Colonic mucosa (tissue), 4 donors: ENCODE measurements at regions not wholly inside any gene's neighbourhood (a gene's known extent, or its start where the extent isn't known, plus 50 kb on each side); places are given as distances from the start of the nearest gene placed in this dataset.
"Not testable (repeated sequence)": the region's sequence is repeated elsewhere in the genome, so short reads cannot be mapped to it uniquely, and the experiment has no call there.

ENCODE experiments used
- DNase-seq: peaks from one replicate; pipeline ENCODE4 v3.0.0-alpha.2; 2020
- H3K27ac ChIP-seq: fragments of 200-600 bp; one replicate; pipeline ENCODE4 v1.8.0; 2021
- H3K27me3 ChIP-seq: fragments of 200-600 bp; one replicate; pipeline ENCODE4 v1.8.0; 2021
- H3K36me3 ChIP-seq: fragments of 200-600 bp; one replicate; pipeline ENCODE4 v1.8.0; 2021
- H3K4me1 ChIP-seq: fragments of 200-600 bp; one replicate; pipeline ENCODE4 v1.8.0; 2021; ENCODE audit warnings: mild to moderate bottlenecking
- H3K4me3 ChIP-seq: fragments of 200-600 bp; one replicate; pipeline ENCODE4 v1.8.0; 2021
- H3K9ac ChIP-seq, 2 donors: one replicate each; pipeline ENCODE4 v1.7.0; 2013; ENCODE audit warnings: control low read depth in 2 of 2, low read depth in 2 of 2, low read length in 2 of 2
- H3K9me3 ChIP-seq: fragments of 200-600 bp; one replicate; pipeline ENCODE4 v1.8.0; 2021
- intact Hi-C: fragments of 100-400 bp; cut with DNase I; formaldehyde crosslinking; loops from one replicate; pipeline ENCODE4 v1.14.1; 2022
- TF ChIP-seq, protein P1 (sequence below): fragments of 200-600 bp; IDR thresholded peaks from one replicate; pipeline ENCODE4 v1.8.0; 2022; ENCODE audit warnings: antibody characterized with exemption, mild to moderate bottlenecking
- donor health status: healthy.
- donor health status: DM: no; HTN: no; CAD: no.
- donor health status: DM: no; HTN: no; CAD: no.

DNA sequence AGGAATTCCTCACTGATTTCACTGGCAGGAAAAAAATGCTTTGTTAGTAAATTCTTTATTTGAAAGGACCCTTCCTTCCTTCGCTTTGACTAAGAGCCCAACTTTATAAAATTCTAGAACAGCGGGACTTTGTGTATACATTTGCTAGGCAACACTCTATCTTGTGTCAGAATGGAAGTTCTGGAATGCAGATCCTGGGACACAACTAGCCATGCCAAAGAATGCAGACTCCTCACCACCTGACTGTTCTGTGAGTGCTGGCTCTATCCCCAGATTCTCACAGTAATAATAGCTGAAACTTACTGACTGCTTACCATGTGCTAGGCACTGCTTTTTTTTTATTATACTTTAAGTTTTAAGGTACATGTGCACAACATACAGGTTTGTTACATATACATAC lies 73.3 kb upstream of the ZDHHC15 start:
- TF ChIP-seq, protein P1, sequence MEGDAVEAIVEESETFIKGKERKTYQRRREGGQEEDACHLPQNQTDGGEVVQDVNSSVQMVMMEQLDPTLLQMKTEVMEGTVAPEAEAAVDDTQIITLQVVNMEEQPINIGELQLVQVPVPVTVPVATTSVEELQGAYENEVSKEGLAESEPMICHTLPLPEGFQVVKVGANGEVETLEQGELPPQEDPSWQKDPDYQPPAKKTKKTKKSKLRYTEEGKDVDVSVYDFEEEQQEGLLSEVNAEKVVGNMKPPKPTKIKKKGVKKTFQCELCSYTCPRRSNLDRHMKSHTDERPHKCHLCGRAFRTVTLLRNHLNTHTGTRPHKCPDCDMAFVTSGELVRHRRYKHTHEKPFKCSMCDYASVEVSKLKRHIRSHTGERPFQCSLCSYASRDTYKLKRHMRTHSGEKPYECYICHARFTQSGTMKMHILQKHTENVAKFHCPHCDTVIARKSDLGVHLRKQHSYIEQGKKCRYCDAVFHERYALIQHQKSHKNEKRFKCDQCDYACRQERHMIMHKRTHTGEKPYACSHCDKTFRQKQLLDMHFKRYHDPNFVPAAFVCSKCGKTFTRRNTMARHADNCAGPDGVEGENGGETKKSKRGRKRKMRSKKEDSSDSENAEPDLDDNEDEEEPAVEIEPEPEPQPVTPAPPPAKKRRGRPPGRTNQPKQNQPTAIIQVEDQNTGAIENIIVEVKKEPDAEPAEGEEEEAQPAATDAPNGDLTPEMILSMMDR, result no peak
- intact Hi-C loops, result no loop called here
- Histone ChIP-seq H3K4me3 (no peak overlapping the region), H3K27ac (no peak overlapping the region), H3K9ac (no peak overlapping the region), H3K36me3 (no peaks in the 10 kb centered on the region), H3K4me1 (no peaks in the 10 kb centered on the region), H3K9me3 (no peaks in the 10 kb centered on the region), H3K27me3 (no peaks in the 10 kb centered on the region)
- no peak for DNase-seq

DNA sequence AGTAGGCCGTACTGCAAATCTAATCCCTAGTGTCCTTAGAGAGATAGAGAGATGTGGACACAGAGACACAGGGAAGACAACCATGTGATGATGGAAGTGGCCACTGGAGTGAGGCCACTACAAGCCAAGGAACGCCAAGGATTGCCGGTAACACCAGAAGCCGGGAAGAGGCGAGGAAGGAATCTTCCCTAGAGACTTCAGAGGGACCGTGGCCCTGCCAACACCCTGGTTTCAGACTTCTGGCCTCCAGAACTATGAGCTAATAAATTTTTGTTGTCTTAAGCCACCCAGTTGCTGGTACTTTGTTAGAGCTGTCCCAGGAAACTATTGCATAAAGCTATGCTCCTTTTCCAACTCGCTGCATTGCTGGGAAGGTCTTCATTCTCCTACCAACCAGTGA lies 70.3 kb upstream of the ZDHHC15 start:
- H3K27ac ChIP-seq, H3K9ac ChIP-seq, H3K4me3 ChIP-seq, H3K27me3 ChIP-seq, DNase-seq, intact Hi-C loops, H3K36me3 ChIP-seq, H3K4me1 ChIP-seq, H3K9me3 ChIP-seq: not testable (repeated sequence)

DNA sequence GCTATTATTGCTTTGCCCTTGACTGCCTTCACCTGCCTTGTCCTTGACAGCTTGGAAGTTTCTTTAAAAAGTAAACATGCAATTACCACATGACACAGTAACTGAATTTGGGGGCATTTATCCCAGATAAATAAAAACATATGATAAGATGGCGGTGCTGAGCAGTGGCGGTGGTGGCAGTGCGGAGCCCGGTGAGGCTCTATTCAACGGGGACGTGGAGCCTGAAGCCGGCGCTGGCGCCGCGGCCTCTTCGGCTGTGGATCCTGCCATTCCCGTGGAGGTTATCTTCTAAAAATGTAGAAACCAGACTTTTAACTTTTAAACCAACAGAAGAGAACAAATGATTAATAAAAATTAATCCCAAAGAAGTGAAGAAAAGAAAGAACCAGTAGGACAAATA lies 59.7 kb upstream of the ZDHHC15 start:
- H3K9ac ChIP-seq, result no peak overlapping the region
- TF ChIP-seq, protein P1, result no peak
- no peaks in the 10 kb centered on the region for H3K9me3 ChIP-seq
- DNase-seq, result no peak
- H3K4me1 ChIP-seq, result no peaks in the 10 kb centered on the region
- H3K36me3 ChIP-seq, result no peaks in the 10 kb centered on the region
- H3K27ac ChIP-seq, result no peak overlapping the region
- intact Hi-C loops, result no loop called here
- no peaks in the 10 kb centered on the region for H3K27me3 ChIP-seq
- no peak overlapping the region for H3K4me3 ChIP-seq
